GM21825 (cell line): ENCODE measurements at regions not wholly inside any gene's neighbourhood (a gene's known extent, or its start where the extent isn't known, plus 50 kb on each side); places are given as distances from the start of the nearest gene placed in this dataset.
A peak's percentile ranks its signal among the peaks of the same experiment; 100 is the strongest.

Experiments
- ATAC-seq: cut with Tn5 transposase; IDR thresholded peaks from one replicate; pipeline ENCODE4 v1.9.1; 2021; ENCODE audit warnings: mild to moderate bottlenecking, moderate library complexity; ENCODE audit not compliant: unreplicated experiment

- no peak for ATAC-seq
Observed at GRCh38 chr12:103178366-103179080, 221.0 kb downstream of the ASCL1 start.

- peak; percentile 93 for ATAC-seq
Observed at GRCh38 chr12:103181366-103182152, 224.1 kb downstream of the ASCL1 start.

GRCh38 chr12:103182299-103182698 is 224.8 kb downstream of the ASCL1 start:
- no peak for ATAC-seq

GRCh38 chr12:103196467-103196866 is 239.0 kb downstream of the ASCL1 start:
- ATAC-seq = no peak

GRCh38 chr12:103197725-103198388 is 240.4 kb downstream of the ASCL1 start:
- ATAC-seq = no peak

GRCh38 chr12:103198499-103198898 is 241.0 kb downstream of the ASCL1 start:
- no peak for ATAC-seq

GRCh38 chr12:103205906-103206305 is 248.4 kb downstream of the ASCL1 start:
- ATAC-seq = no peak

- ATAC-seq = no peak
Observed at GRCh38 chr12:103207936-103208335, 250.5 kb downstream of the ASCL1 start.

GRCh38 chr12:103241184-103241583 is 254.6 kb downstream of the C12orf42 start:
- ATAC-seq = no peak

- ATAC-seq = no peak
Observed at GRCh38 chr12:103244596-103244995, 251.2 kb downstream of the C12orf42 start.

- no peak for ATAC-seq
Observed at GRCh38 chr12:103247531-103247930, 248.2 kb downstream of the C12orf42 start.

GRCh38 chr12:103249607-103250006 is 246.2 kb downstream of the C12orf42 start:
- no peak for ATAC-seq

GRCh38 chr12:103250487-103250886 is 245.3 kb downstream of the C12orf42 start:
- ATAC-seq = no peak
